Cardiac fibroblast (primary cell): ENCODE measurements at regions not wholly inside any gene's neighbourhood (a gene's known extent, or its start where the extent isn't known, plus 50 kb on each side); places are given as distances from the start of the nearest gene placed in this dataset.

ENCODE experiments used
- DNase-seq, 2 donors: peaks; one replicate each; pipeline versions ENCODE4 v3.0.0 to v3.0.0-alpha.2; 2010; ENCODE audit warnings: low read depth in 2 of 2
- H3K4me3 ChIP-seq, 2 donors: replicated peaks in 1 of 2; 1 replicate in 1 of 2; 2 replicates in 1 of 2; pipeline ENCODE4 v1.5.1; 2011; ENCODE audit warnings: low read depth in 2 of 2, low read length in 2 of 2, mild to moderate bottlenecking in 2 of 2, moderate library complexity in 1 of 2
- TF ChIP-seq, protein P1 (sequence below): IDR thresholded peaks from one replicate; pipeline ENCODE4 v1.5.1; 2011; ENCODE audit warnings: low read depth, mild to moderate bottlenecking, low read length, inconsistent platforms

DNA sequence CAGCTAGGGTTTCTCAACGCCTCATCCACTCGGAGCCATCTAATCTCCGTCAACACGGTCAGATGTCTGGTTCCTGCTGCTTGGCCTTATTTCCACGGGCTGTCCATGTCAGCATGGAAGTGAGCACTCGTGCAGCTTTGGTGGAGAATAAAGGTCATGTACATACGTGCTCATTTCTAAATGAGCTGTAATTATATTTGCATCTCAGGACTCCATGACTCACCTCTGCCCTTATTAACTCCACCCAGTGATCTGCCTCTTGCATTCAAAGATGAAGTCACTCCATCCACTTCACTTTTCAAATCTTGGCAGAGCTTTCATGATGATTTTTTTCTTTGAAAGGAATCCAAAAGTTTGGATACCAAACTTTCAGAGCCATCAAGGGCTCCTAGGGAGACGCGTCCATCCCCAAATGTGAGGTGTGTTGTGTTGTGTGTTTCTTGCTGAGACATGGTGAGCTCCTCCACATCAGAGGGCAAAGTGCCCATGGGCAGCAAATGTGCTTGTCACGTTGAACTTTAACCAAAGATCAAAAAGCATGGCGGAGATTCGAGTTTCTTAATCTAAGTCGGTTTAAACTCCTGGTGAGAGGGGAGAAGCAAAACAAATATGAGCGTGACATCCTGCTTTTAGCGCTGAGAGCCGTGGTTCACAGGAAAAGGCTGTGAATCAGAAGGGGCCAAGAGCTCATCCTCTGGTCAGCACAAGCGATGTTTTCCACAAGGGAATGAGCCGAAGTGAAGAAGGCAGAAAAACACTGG, 68.6 kb upstream of the ERRFI1 start:
- peak; percentile 75 to 93 for DNase-seq
- H3K4me3 ChIP-seq, result no peak overlapping the region
- TF ChIP-seq, protein P1, sequence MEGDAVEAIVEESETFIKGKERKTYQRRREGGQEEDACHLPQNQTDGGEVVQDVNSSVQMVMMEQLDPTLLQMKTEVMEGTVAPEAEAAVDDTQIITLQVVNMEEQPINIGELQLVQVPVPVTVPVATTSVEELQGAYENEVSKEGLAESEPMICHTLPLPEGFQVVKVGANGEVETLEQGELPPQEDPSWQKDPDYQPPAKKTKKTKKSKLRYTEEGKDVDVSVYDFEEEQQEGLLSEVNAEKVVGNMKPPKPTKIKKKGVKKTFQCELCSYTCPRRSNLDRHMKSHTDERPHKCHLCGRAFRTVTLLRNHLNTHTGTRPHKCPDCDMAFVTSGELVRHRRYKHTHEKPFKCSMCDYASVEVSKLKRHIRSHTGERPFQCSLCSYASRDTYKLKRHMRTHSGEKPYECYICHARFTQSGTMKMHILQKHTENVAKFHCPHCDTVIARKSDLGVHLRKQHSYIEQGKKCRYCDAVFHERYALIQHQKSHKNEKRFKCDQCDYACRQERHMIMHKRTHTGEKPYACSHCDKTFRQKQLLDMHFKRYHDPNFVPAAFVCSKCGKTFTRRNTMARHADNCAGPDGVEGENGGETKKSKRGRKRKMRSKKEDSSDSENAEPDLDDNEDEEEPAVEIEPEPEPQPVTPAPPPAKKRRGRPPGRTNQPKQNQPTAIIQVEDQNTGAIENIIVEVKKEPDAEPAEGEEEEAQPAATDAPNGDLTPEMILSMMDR, result no peak

DNA sequence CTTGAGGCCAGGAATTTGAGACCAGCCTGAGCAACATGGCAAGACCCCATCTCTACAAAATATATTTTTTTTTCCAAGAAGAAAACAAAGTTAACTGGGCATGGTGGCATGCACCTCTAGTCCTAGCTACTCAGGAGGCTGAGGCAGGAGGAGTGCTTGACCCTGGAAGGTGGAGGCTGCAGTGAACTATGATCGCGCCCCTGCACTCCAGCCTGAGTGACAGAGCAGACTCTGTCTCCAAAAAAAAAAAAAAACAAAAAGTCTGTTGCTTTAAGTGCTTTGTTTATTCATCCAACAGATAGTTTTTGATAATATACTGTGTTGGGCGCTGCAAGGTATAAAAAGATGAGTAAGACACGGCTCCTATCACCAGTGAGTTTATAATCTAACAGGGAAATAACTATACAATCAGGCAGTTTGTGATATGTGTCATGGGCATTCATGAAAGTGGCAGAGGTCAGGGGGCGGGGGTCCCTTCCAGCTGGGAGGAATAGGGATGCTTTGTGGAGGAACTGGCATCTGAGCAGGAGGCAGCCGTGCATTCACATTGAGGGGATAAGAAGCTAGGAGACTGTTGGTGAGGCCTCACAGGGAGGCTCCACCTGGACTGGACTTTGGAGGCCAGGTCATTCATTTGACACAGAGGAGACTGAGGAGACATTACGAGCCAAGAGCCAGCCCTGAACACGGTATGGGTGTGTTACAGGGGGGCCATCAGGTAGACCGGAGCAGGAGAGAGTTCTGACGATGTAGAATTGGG, 67.3 kb upstream of the ERRFI1 start:
- H3K4me3 ChIP-seq, result no peak overlapping the region
- TF ChIP-seq, protein P1, result no peak
- DNase-seq, result no peak

DNA sequence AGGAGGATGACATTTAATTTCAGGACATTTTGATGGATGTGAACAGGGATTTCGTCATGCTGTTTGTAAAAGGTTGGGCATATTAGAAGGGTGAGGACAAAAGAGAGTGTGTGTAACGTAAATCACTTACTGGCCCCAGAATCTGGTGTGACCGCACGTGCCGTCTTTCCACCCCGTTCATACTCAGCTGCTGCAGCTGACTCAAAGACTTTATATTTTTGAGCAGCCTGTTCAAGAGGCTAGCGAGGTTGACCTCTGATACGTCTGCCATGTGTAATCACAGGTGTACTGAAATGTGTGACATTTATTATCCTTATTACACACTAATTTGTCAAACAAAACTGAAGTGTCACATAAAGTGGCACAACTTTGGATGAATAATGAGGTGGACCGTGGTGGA, 66.5 kb upstream of the ERRFI1 start:
- no peak overlapping the region for H3K4me3 ChIP-seq
- no peak for DNase-seq
- TF ChIP-seq, protein P1, result no peak

DNA sequence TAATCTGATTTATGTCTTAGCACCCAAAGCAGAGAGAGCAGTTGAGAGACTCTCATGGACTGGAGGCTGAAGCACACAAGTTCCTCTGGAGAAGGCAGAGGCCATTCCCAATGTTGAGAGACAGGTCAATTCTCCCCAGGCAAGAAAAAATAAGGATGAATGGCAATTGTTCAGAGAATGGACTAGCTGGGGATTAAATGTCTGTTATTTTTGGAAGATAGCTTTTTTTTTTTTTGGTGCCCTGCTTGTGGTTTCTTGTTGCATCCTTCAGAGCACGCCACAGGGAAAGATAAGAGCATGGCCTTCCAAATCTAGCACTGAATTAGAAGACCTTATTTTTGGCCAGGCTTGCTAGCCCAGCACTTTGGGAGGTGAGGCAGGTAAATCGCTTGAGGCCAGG, 65.6 kb upstream of the ERRFI1 start:
- DNase-seq, result peak; percentile 37 to 41
- H3K4me3 ChIP-seq, result no peak overlapping the region
- TF ChIP-seq, protein P1, result no peak

DNA sequence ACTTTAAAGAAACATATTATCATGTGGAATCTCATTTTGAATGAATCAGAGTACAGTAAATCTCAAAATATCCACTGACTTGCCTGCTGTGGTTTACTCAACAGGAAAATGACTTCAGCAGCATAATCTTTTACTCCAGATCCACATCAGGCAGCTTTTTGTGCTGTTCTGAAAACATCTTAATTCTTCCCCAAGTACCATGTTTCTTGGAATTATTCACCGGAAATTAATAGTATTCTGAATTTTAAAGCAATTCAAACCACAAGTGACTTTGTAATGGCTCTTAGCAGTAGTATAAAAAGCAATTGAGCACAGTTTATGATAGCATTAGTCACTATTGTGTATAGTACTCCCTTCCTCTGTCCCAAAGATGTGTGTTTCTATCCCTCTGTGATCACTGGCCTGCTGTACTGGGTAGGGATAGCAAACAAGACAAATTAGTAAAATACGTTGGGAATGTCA, 64.2 kb upstream of the ERRFI1 start:
- peak; percentile 93 to 98 for DNase-seq
- H3K4me3 ChIP-seq, result no peak overlapping the region
- TF ChIP-seq, protein P1, result no peak

DNA sequence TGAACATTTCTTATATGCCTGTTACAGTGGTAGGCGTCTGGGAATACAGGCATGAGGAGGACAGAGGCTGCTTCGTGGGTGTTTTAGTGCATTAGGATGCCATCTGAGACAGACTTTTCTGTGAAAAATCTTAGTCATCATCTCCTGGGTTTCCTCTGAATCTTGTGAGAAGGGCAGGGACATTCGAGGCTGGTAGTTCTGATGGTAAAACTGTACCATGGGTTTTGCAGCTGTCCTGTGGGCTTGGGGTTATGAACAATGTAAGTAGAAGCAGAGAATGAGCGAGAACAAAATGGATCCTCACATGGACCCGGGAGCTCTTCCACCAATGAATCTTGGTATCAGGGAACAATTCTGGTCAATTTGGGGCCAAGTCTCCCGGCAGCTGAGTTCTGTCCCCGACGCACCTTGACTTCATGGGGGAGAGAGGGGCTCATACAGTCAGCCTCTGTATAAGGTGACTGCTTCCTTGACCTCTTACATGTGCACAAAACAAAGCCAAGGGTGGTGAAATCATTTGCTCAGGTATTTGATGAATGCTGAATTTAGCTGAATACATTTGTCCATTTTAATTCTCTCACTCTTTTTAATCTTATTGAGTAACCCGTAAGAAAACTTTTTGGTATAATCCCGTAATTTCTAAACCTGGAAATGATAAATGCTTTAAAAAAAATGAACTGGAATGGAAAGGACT, 63.6 kb upstream of the ERRFI1 start:
- no peak overlapping the region for H3K4me3 ChIP-seq
- peak; percentile 26 to 67 for DNase-seq
- TF ChIP-seq, protein P1, result no peak
